ENCODE measurements at regions not wholly inside any gene's neighbourhood (a gene's known extent, or its start where the extent isn't known, plus 50 kb on each side); places are given as distances from the start of the nearest gene placed in this dataset.
"Not testable (repeated sequence)": the region's sequence is repeated elsewhere in the genome, so short reads cannot be mapped to it uniquely, and the experiment has no call there.

DNA sequence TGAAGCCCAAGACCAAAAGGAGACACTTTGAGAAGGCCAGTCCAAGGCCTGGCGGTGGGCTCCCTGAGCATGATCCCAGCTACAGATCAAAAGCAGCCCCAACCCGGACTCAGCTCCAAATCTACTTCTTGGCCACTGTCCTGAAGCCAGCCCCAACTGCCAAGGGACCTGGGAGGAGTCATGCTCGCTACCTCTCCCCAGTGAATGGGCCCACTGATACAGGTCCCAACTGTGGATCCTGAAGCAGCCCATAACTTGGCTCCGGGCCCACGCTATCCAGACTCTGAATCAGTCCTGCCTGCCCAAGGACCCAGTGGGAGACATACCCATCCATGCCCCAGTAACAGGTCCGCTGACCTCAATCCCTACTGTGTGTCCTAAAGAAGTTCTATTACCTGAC is 1545.3 kb upstream of the C9orf72 start:
- DNase-seq, result no peak
- in situ Hi-C loops (cut with MboI; ENCODE audit: low pct_unique_long_range_greater_than_20kb, low sequenced_read_pairs), result no loop called here

DNA sequence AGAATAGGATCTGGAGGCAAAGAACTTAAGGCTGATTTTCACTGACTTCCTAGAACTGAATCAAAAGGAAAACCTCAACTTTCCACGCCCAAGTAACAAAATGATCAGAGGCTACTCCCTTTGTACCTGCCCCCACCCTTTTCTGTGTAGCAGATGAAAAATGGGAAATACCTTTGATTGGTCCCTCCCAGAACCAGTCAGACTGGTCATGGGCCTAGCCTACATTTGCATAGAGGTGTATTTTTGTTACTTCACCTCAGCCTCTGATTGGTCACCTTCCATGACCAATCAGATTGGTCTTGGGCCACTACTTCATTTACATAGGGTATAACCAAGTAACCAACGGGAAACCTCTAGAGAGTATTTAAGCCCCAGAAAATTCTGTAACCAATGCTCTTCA is 1553.5 kb upstream of the C9orf72 start:
- peak; percentile 9 for DNase-seq
- in situ Hi-C loops (cut with MboI; ENCODE audit: low pct_unique_long_range_greater_than_20kb, low sequenced_read_pairs), result no loop called here

DNA sequence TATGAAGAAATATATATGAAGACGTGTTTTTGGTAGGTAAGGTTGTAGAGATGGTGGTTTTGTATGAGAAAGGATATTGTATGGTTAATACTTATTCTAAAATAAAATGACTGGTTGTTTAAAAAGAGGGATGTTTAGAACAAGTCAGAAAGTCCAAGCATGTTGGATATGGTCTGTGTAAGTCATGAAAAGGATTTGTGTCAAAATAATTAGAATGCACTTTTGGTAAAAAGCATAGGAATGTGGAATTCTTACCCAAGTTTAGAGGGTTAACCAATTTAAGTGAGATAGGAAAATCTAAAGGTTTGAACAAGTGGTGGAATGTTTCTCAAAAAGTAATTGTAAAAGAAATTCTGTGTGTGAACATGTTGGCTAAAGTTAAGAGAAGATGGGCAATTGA is 1556.5 kb upstream of the C9orf72 start:
- in situ Hi-C loops (cut with MboI; ENCODE audit: low pct_unique_long_range_greater_than_20kb, low sequenced_read_pairs), result no loop called here
- peak; percentile 33 for DNase-seq

DNA sequence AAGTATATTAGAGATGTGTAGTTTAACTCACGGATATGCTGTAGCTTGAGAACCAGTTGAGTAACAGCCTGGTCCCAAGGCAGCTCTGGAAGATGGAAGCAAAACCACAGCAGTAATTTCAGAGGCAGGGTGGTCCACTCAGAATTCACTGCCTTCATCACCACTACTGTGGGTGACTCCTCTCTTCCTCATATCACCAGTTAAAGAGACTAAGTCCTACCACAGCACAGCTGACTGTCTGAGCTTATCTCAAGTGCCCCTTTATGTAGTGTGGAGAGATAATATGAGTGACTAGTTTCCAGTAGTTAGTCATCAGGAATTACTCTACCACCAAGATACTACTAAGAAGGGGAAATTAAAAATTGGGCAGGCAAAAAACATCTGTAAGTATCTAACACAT is 1571.2 kb upstream of the C9orf72 start:
- in situ Hi-C loops (cut with MboI; ENCODE audit: low pct_unique_long_range_greater_than_20kb, low sequenced_read_pairs), result no loop called here
- no peak for DNase-seq

DNA sequence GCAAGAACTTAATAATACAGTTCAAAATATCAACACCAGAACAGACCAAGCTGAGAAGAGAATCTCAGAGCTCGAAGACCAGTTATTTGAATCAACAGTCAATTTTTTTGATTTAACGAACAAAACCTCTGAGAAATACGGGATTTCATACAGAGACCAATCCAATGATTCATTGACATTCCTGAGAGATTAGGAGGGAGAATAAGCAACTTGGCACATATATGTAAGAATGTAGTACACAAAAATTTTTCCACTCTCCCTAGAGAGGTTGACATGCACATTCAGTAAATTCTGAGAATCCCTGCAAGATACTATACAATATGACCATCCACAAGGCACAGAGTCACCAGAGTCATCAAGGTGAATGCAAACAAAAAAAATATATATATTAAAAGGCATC is 1577.3 kb upstream of the C9orf72 start:
- no peak for DNase-seq
- in situ Hi-C loops (cut with MboI; ENCODE audit: low pct_unique_long_range_greater_than_20kb, low sequenced_read_pairs), result no loop called here

DNA sequence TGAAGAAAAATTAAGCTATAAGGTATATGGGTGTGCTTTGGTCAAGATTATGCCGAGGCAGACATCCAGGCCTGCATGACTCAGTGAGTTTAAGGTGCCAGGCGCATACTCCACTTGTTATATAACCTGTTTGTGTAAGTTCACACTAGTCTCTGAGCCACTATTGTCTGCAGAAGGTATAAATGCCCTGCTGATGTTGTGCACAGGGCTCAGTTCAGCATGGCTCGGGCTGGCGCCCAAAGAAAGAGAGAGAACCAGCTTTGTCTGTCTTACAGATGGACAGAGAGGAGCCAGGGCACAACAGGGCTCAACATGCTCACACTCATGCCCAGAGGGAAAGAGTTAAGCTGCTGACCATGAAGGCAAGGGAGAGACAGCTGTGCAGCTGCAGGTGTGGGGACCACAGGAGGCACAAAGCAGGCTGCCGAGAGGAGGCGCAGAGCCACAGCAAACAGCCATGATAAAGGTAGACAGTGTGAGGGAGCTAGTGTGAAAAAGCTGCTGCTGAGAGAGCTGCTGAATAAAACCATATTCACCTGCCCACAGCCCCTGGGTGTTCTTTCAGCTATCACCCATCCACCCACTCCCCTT is 1587.6 kb upstream of the C9orf72 start:
- in situ Hi-C loops (cut with MboI; ENCODE audit: low pct_unique_long_range_greater_than_20kb, low sequenced_read_pairs), result no loop called here
- DNase-seq, result no peak

DNA sequence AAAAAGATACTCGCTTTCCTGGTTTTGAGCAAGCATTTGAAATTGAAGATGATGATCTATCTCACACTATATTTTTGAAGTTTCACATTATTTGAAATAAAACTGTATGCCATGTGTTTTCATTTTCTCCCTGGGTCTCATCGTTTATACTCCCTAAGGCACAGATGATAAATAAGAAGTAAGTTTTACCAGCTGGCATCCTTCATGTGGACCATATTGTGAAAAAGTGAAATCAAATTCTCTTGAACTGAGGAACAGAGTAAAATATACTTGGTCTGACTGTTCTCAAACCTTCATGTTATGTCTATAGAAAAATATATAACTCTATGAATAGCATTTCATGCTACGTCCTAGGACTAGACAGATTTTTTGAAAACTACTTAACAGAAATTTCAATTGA is 1600.9 kb upstream of the C9orf72 start:
- no peak for DNase-seq
- in situ Hi-C loops (cut with MboI; ENCODE audit: low pct_unique_long_range_greater_than_20kb, low sequenced_read_pairs), result no loop called here

DNA sequence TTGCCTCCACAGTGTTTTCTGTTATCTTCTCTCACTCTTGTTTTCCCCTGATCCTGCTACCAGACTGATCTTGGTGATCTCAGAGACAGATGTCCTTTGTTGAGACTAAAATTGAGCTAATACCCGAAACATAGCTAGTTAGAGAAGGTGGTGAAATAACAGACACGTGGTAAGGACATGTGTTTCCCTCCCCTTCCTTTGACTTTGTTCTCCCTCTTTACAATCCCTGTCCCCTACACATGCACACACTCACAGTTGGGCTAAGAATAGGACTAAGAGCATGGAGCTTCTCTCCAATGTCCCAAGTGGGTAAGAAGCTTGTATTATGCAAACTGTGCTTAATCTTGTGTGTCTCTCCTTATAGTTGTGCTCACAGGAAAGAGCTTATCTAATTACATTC is 1603.0 kb upstream of the C9orf72 start:
- in situ Hi-C loops (cut with MboI; ENCODE audit: low pct_unique_long_range_greater_than_20kb, low sequenced_read_pairs), result no loop called here
- peak; percentile 29 for DNase-seq

DNA sequence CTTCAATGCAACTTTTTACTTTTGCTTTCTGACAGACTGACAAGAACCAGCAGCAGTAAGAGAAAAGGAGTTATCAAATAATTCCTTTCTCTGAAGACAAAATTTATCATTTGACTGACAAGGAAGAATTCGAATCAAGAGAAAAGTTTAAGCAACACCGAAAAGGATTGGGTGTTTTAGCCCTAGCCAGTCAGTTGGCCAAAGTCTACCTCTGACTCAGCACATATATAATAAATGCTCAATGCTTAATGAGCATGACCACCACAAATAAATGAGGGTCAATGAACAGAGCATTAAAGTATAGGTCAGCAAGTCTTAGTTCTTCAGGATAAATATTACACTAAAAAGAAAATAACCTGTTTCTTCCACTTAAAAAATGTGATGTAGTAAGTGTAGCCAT is 1603.5 kb upstream of the C9orf72 start:
- in situ Hi-C loops (cut with MboI; ENCODE audit: low pct_unique_long_range_greater_than_20kb, low sequenced_read_pairs), result no loop called here
- DNase-seq, result no peak

DNA sequence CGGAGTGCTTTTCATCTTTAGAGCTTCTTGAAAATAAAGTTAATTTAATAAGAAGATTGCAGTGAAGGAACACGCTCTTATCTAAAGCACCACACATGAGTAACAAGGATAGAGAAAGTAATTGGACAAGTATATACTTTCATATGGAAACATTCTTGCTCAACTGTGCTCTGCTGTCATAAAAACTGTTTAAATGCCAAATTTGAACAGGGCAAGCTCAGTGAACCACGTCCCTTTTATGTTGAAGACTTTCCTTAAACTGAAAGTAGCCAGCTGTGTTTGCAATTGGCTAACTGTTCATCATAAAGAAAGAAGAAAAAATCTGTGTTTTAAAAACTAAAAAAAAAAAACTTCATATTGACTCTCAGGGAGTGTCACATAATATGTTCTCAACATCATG is 1610.7 kb upstream of the C9orf72 start:
- no peak for DNase-seq
- in situ Hi-C loops (cut with MboI; ENCODE audit: low pct_unique_long_range_greater_than_20kb, low sequenced_read_pairs), result no loop called here

DNA sequence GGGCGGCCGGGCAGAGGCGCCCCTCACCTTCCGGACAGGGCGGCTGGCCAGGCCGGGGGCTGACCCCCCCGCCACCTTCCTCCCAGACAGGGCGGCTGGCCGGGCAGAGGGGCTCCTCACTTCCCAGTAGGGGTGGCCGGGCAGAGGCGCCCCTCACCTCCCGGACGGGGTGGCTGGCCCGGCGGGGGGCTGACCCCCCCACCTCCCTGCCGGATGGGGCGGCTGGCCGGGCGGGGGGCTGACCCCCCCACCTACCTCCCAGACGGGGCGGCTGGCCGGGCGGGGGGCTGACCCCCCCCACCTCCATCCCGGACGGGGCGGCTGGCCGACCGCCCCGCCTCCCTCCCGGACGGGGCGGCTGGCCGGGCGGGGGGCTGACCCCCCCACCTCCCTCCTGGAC is 1615.5 kb upstream of the C9orf72 start:
- DNase-seq; in situ Hi-C loops (cut with MboI; ENCODE audit: low pct_unique_long_range_greater_than_20kb, low sequenced_read_pairs): not testable (repeated sequence)

DNA sequence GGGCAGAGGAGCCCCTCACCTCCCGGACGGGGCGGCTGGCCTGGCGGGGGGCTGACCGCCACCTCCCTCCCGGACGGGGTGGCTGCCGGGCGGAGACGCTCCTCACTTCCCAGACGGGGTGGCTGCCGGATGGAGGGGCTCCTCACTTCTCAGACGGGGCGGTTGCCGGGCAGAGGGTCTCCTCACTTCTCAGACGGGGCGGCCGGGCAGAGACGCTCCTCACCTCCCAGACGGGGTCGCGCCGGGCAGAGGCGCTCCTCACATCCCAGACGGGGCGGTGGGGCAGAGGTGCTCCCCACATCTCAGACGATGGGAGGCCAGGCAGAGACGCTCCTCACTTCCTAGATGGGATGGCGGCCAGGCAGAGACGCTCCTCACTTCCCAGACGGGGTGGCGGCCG is 1615.9 kb upstream of the C9orf72 start:
- DNase-seq; in situ Hi-C loops (cut with MboI; ENCODE audit: low pct_unique_long_range_greater_than_20kb, low sequenced_read_pairs): not testable (repeated sequence)

DNA sequence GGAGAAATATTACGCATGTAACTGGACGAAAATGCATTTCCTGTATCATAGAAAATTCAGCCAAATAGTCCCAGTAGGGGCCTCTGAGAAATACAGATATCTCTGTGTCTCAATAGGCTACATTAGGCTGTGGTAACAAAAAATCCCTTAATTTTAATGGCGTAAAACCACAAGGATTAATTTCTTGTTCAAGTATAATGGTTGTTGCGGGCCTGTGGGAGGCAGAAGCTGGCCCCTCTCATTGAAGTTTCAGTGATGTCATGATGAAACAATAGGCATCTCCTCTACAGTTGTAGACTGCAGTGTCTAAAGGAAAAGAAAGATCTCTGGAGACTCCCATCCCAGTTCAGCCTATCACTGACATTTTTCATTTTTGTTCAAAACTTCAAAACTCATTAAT is 1625.6 kb upstream of the C9orf72 start:
- no peak for DNase-seq
- in situ Hi-C loops (cut with MboI; ENCODE audit: low pct_unique_long_range_greater_than_20kb, low sequenced_read_pairs), result no loop called here

DNA sequence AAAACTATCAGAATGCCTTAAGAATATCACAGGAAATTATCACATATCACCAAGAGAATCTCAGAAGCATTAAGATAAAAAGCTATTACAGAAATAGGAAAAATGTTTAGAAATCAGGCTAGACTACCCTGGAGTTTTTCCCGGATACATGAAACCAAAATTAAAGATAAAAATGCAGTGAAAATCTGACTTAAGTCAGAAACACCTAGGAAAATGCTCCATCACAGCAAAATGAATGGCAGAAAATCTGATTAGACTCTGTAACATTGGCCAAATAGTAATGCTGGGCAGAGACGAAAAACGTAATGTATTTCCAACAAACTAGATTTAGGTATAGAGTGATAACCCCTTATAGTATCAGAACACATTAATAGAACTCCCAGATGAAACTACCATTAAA is 1626.7 kb upstream of the C9orf72 start:
- DNase-seq, result no peak
- in situ Hi-C loops (cut with MboI; ENCODE audit: low pct_unique_long_range_greater_than_20kb, low sequenced_read_pairs), result loop anchor here (25.0 kb wide), 1 partner anchor 413 kb away; no protein-coding TSS in a partner anchor

DNA sequence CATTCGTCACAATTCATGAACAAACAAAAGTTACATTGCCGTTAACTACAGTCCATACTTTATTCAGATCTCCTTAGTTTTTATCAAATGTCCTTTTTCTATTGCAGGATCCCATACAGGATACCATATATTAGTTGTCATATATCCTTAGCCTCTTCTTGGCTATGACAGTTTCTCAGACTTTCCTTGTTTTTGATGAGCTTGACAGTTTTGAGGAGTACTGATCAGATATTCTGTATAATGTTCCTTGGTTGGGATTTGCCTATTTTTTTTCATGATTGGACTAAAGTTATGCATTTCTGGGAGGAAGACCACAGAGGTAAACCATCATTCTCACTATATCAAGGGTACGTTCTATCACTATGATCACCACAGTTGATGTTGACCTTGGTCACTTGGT is 1627.4 kb upstream of the C9orf72 start:
- no peak for DNase-seq
- in situ Hi-C loops (cut with MboI; ENCODE audit: low pct_unique_long_range_greater_than_20kb, low sequenced_read_pairs), result loop anchor here (25.0 kb wide), 1 partner anchor 413 kb away; no protein-coding TSS in a partner anchor

DNA sequence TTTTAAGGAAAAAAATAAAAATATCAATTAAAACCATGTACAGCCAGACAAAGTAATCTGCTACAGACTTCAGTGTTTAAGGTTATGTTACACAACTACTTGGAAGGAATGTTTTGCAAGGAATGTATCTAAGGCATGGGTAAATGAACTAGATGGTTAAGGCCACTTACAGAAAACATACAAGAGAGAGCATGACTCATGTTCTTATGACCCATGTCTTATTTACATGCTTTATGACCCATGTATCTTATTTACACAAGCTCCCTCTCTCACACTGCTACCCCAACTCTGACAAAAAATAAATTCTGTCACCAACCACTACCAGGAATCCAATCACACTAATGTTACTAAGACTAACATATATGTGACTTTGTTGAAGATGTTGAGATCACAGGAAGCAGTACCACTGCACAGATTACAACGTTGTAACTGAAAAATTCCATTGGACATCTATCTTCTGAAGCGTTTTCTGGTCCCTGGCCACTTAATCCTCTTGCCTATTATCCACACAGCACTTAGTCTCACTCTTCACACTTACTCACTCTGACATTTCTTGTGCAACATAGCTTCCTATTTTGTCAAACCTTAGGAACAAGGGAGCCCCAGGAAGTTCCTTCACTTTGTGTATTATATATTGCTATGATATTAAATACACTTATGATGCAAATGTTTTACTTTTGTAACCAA is 1630.1 kb upstream of the C9orf72 start:
- in situ Hi-C loops (cut with MboI; ENCODE audit: low pct_unique_long_range_greater_than_20kb, low sequenced_read_pairs), result loop anchor here (25.0 kb wide), 1 partner anchor 416 kb away; no protein-coding TSS in a partner anchor
- DNase-seq, result no peak

DNA sequence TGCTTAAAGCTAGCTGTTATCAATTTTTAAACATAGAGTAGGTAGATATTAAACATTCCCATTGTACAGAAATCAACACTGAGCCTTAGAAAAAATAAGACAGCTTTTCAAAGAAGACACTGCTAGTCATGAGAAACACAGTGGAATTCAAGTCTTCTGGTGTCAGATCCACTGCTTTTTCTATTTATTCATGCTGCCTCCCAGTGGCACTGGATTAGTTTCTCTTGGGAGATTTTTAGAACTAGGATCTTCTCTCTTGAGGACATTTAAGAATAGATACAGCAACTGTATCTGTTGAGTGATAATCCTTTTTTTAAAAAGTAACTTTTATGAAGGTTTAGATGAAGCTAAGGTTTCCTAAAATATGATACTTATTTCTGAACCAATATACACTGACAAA is 1635.4 kb upstream of the C9orf72 start:
- in situ Hi-C loops (cut with MboI; ENCODE audit: low pct_unique_long_range_greater_than_20kb, low sequenced_read_pairs), result loop anchor here (25.0 kb wide), 1 partner anchor 421 kb away; no protein-coding TSS in a partner anchor
- peak; percentile 23 for DNase-seq

DNA sequence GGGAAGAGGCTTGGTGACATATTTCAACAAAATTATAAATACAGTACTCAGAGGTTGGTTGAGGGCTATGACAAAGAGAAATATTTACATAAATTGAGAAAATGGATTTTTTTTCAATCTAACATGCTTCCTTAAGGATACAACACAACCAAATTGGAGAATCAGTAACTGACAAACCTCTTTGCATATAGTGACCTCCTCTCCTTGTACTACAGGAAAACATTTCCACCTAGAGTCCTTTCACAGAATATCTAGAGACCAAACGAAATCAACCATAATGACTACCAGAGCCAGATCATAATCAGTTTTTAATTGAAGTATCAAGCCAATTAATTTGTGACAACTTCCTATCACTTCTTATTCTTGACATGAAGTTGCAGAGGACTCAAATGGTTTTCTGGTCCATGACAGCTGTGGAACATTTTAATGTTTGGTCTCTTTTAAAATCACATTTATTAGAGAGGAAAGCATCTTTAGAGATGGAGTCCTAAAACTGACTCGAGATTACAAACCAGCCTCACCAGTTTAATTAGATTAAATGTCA is 1636.5 kb upstream of the C9orf72 start:
- no peak for DNase-seq
- in situ Hi-C loops (cut with MboI; ENCODE audit: low pct_unique_long_range_greater_than_20kb, low sequenced_read_pairs), result loop anchor here (25.0 kb wide), 1 partner anchor 423 kb away; no protein-coding TSS in a partner anchor

DNA sequence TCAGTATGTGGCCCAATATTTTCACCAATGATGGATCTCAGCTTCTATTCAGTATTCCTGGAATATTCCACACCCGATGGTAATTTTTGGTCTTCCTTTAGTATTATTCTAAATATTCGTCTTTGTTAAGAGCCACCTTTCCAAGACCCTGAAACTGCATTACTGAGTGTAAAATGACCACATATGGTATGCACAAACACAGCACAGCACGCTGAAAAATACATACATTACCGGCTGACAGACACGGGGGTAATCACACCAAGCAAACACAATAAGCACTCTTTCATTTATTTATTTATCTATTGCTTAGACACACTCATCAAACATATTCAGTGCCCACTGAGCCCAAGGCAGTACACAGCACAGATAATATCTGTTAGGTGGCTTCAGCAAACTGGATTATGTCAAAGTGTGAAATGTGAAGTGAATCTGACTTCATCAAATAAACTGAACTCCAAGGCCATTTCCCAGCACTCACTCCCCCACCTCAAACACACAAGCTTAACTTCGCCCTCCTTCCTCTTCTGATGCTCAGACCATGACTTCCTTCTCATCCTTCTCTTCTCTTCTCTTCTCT is 1637.8 kb upstream of the C9orf72 start:
- in situ Hi-C loops (cut with MboI; ENCODE audit: low pct_unique_long_range_greater_than_20kb, low sequenced_read_pairs), result loop anchor here (25.0 kb wide), 1 partner anchor 424 kb away; no protein-coding TSS in a partner anchor
- no peak for DNase-seq
